K562 (cell line): ENCODE measurements at regions not wholly inside any gene's neighbourhood (a gene's known extent, or its start where the extent isn't known, plus 50 kb on each side); places are given as distances from the start of the nearest gene placed in this dataset.

Experiments used
- CBX2 ChIP-seq: fragments of 200-600 bp; sonication (generic); IDR thresholded peaks from one replicate; pipeline ENCODE4 v1.6.1; 2012; ENCODE audit warnings: mild to moderate bottlenecking, low read length, inconsistent platforms; ENCODE audit not compliant: insufficient read depth, poor library complexity, severe bottlenecking
- ESRRB ChIP-seq: fragments of 250-450 bp; sonication (Bioruptor Pico); IDR thresholded peaks from 2 replicates; pipeline ENCODE4 v1.5.0; 2020; ENCODE audit warnings: mild to moderate bottlenecking, moderate library complexity, borderline replicate concordance
- GABPB1 ChIP-seq: sonication (generic); formaldehyde crosslinking; IDR thresholded peaks from 2 replicates; pipeline ENCODE4 v1.8.0; 2022; ENCODE audit warnings: mild to moderate bottlenecking, missing genetic modification reagents
- HDGF ChIP-seq: fragments of 450-650 bp; IDR thresholded peaks from 2 replicates; pipeline ENCODE4 v1.6.1; 2016
- KLF10 ChIP-seq: fragments of 250-450 bp; sonication (Bioruptor Pico); IDR thresholded peaks from 2 replicates; pipeline ENCODE4 v1.6.1; 2021; ENCODE audit warnings: matching md5 sums
- NR1H2 ChIP-seq: sonication (generic); formaldehyde crosslinking; IDR thresholded peaks from 2 replicates; pipeline ENCODE4 v1.4.0; 2020; ENCODE audit warnings: mild to moderate bottlenecking, missing genetic modification reagents
- POLR3A ChIP-seq: IDR thresholded peaks from 2 replicates; pipeline ENCODE4 v1.6.1; 2011; ENCODE audit warnings: borderline replicate concordance, mild to moderate bottlenecking, moderate library complexity; ENCODE audit not compliant: insufficient read length, insufficient read depth; ENCODE audit errors: extremely low read depth
- RAD21 ChIP-seq, 2 experiments: fragments of 250-450 bp in 1 of 2; fragments of 450-650 bp in 1 of 2; sonication (Bioruptor Pico) in 1 of 2; formaldehyde crosslinking in 1 of 2; IDR thresholded peaks in 1 of 2; conservative IDR thresholded peaks in 1 of 2; 2 replicates each; pipeline versions ENCODE4 v1.4.0 to v1.8.0; 2020 to 2022; ENCODE audit warnings: mild to moderate bottlenecking in 2 of 2, moderate library complexity in 1 of 2
- RAD51 ChIP-seq: fragments of 450-650 bp; IDR thresholded peaks from 2 replicates; pipeline ENCODE4 v1.7.1; 2016; ENCODE audit warnings: low read depth, mild to moderate bottlenecking, borderline replicate concordance
- TF ChIP-seq, protein P1 (sequence below), 2 experiments: fragments of 450-650 bp in 1 of 2; IDR thresholded peaks; 2 replicates each; pipeline ENCODE4 v1.6.1; 2011 to 2017; ENCODE audit warnings: low read depth in 2 of 2, antibody characterized with exemption in 1 of 2, borderline replicate concordance in 1 of 2, low read length in 1 of 2, mild to moderate bottlenecking in 1 of 2, mixed read lengths in 1 of 2; ENCODE audit not compliant: control insufficient read depth in 1 of 2
- TF ChIP-seq, protein P2 (sequence below): fragments of 450-650 bp; IDR thresholded peaks from 2 replicates; pipeline ENCODE4 v1.6.1; 2014; ENCODE audit warnings: low read depth, mild to moderate bottlenecking, moderate library complexity, borderline replicate concordance
- TF ChIP-seq, protein P3 (sequence below): sonication (generic); formaldehyde crosslinking; IDR thresholded peaks from 2 replicates; pipeline ENCODE4 v1.8.0; 2022; ENCODE audit warnings: missing genetic modification reagents, mild to moderate bottlenecking, moderate library complexity, borderline replicate concordance
- TF ChIP-seq, protein P4 (sequence below): fragments of 450-650 bp; formaldehyde crosslinking; IDR thresholded peaks from 2 replicates; pipeline ENCODE4 v1.4.0; 2020; ENCODE audit warnings: mild to moderate bottlenecking, mixed read lengths
- TF ChIP-seq, protein P5 (sequence below): IDR thresholded peaks from 2 replicates; pipeline ENCODE4 v1.6.1; 2016; ENCODE audit warnings: missing genetic modification characterization, missing compliant biosample characterization
- TF ChIP-seq, protein P6 (sequence below), 2 experiments: fragments of 450-650 bp in 1 of 2; sonication (generic) in 1 of 2; formaldehyde crosslinking in 1 of 2; IDR thresholded peaks in 1 of 2; conservative IDR thresholded peaks in 1 of 2; 2 replicates each; pipeline versions ENCODE4 v1.6.1 to v1.8.1; 2016 to 2023; ENCODE audit warnings: mild to moderate bottlenecking in 2 of 2, moderate library complexity in 2 of 2, inconsistent platforms in 1 of 2, missing genetic modification reagents in 1 of 2

DNA sequence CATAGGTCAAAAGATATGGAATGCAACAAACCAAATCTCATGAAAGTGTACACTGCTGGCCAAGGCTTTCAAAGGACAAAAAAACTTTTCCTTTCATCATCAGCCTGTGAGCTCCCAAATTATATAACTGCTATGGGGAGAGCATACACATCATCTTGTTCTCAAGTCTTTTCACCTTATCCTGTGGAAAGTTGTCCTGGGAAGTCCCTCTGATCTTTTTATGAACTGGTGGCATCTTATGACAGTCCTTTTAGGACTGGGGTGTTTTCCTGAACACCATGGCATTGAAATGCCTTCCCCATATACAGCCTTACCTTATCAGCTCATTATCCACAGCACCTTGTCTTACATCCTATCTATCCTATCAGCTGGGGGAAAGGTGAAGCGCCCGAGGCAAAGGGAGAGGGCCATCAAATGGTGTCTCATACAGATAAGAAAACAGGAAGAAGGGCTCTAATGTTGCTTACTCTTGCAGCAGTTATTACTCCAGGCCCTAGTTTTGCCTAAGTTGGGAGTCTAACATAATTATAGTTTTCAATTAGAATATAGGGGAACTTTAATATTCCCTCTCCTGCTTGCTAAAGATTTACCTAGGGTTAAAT lies 61.5 kb upstream of the GOLIM4 start (continued):
- TF ChIP-seq, protein P1, sequence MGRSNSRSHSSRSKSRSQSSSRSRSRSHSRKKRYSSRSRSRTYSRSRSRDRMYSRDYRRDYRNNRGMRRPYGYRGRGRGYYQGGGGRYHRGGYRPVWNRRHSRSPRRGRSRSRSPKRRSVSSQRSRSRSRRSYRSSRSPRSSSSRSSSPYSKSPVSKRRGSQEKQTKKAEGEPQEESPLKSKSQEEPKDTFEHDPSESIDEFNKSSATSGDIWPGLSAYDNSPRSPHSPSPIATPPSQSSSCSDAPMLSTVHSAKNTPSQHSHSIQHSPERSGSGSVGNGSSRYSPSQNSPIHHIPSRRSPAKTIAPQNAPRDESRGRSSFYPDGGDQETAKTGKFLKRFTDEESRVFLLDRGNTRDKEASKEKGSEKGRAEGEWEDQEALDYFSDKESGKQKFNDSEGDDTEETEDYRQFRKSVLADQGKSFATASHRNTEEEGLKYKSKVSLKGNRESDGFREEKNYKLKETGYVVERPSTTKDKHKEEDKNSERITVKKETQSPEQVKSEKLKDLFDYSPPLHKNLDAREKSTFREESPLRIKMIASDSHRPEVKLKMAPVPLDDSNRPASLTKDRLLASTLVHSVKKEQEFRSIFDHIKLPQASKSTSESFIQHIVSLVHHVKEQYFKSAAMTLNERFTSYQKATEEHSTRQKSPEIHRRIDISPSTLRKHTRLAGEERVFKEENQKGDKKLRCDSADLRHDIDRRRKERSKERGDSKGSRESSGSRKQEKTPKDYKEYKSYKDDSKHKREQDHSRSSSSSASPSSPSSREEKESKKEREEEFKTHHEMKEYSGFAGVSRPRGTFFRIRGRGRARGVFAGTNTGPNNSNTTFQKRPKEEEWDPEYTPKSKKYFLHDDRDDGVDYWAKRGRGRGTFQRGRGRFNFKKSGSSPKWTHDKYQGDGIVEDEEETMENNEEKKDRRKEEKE (IDR thresholded peaks at IDR 0.05; ENCODE audit: borderline replicate concordance in 1 of 2, control insufficient read depth in 1 of 2, low read depth in 2 of 2, low read length in 1 of 2): no peak
- no peak for TF ChIP-seq CBX2
- TF ChIP-seq, protein P2, sequence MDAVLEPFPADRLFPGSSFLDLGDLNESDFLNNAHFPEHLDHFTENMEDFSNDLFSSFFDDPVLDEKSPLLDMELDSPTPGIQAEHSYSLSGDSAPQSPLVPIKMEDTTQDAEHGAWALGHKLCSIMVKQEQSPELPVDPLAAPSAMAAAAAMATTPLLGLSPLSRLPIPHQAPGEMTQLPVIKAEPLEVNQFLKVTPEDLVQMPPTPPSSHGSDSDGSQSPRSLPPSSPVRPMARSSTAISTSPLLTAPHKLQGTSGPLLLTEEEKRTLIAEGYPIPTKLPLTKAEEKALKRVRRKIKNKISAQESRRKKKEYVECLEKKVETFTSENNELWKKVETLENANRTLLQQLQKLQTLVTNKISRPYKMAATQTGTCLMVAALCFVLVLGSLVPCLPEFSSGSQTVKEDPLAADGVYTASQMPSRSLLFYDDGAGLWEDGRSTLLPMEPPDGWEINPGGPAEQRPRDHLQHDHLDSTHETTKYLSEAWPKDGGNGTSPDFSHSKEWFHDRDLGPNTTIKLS: 0 out of 2 replicates have a peak, but pooled peaks have one; percentile 44
- no peak for TF ChIP-seq HDGF
- no peak for TF ChIP-seq ESRRB (CRISPR knock-in tag)
- TF ChIP-seq, protein P3, sequence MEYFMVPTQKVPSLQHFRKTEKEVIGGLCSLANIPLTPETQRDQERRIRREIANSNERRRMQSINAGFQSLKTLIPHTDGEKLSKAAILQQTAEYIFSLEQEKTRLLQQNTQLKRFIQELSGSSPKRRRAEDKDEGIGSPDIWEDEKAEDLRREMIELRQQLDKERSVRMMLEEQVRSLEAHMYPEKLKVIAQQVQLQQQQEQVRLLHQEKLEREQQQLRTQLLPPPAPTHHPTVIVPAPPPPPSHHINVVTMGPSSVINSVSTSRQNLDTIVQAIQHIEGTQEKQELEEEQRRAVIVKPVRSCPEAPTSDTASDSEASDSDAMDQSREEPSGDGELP (CRISPR knock-in tag): peak; percentile 73; the same call in 1 of the 2 replicates
- TF ChIP-seq, protein P4, sequence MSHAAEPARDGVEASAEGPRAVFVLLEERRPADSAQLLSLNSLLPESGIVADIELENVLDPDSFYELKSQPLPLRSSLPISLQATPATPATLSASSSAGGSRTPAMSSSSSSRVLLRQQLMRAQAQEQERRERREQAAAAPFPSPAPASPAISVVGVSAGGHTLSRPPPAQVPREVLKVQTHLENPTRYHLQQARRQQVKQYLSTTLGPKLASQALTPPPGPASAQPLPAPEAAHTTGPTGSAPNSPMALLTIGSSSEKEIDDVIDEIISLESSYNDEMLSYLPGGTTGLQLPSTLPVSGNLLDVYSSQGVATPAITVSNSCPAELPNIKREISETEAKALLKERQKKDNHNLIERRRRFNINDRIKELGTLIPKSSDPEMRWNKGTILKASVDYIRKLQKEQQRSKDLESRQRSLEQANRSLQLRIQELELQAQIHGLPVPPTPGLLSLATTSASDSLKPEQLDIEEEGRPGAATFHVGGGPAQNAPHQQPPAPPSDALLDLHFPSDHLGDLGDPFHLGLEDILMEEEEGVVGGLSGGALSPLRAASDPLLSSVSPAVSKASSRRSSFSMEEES (CRISPR knock-in tag): no peak
- no peak for TF ChIP-seq NR1H2
- no peak for TF ChIP-seq POLR3A
- peak; percentile 31; the same call in 1 of the 2 replicates for TF ChIP-seq GABPB1 (CRISPR knock-in tag)
- peak; percentile 16 to 20; a peak in 2 of 4 replicates for TF ChIP-seq RAD21 (CRISPR knock-in tag; conservative IDR thresholded peaks at IDR 0.05 in 1 of 2, IDR thresholded peaks at IDR 0.05 in 1 of 2)
- no peak for TF ChIP-seq KLF10 (CRISPR knock-in tag)
- TF ChIP-seq, protein P5, sequence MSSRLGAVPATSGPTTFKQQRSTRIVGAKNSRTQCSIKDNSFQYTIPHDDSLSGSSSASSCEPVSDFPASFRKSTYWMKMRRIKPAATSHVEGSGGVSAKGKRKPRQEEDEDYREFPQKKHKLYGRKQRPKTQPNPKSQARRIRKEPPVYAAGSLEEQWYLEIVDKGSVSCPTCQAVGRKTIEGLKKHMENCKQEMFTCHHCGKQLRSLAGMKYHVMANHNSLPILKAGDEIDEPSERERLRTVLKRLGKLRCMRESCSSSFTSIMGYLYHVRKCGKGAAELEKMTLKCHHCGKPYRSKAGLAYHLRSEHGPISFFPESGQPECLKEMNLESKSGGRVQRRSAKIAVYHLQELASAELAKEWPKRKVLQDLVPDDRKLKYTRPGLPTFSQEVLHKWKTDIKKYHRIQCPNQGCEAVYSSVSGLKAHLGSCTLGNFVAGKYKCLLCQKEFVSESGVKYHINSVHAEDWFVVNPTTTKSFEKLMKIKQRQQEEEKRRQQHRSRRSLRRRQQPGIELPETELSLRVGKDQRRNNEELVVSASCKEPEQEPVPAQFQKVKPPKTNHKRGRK (tag): no peak
- TF ChIP-seq, protein P6, sequence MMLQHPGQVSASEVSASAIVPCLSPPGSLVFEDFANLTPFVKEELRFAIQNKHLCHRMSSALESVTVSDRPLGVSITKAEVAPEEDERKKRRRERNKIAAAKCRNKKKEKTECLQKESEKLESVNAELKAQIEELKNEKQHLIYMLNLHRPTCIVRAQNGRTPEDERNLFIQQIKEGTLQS (IDR thresholded peaks at IDR 0.05): peak; percentile 74
- TF ChIP-seq, protein P6 (CRISPR knock-in tag; conservative IDR thresholded peaks at IDR 0.05): no peak
- no peak for TF ChIP-seq RAD51
